WTC11 (cell line): ENCODE measurements at regions not wholly inside any gene's neighbourhood (a gene's known extent, or its start where the extent isn't known, plus 50 kb on each side); places are given as distances from the start of the nearest gene placed in this dataset.

Experiments
- ATAC-seq: fragments of 200-7000 bp; cut with Tn5 transposase; 2 replicates; pipeline ENCODE4 v1.10.0; 2021; ENCODE audit warnings: mild to moderate bottlenecking, moderate library complexity
- CTCF ChIA-PET: fragments of 300-600 bp; sonication (Branson Sonifier 250); formaldehyde crosslinking; loops from one replicate; lab custom pipeline; 2021; ENCODE audit warnings: antibody characterized with exemption; lab: Charles Lee
- POLR2A ChIA-PET: fragments of 350-600 bp; sonication (Branson Sonifier 250); formaldehyde crosslinking; loops from one replicate; lab custom pipeline; 2021; ENCODE audit warnings: antibody characterized with exemption; lab: Charles Lee
- DNase-seq: peaks from one replicate; pipeline ENCODE4 v3.0.0; 2021; ENCODE audit warnings: low spot score
- H3K27ac Mint-ChIP-seq: 2 replicates; pipeline ENCODE4 v1.8.0; 2021; ENCODE audit warnings: mixed read lengths
- H3K27me3 Mint-ChIP-seq: 2 replicates; pipeline ENCODE4 v1.8.0; 2021; ENCODE audit warnings: low read depth, mild to moderate bottlenecking, moderate library complexity, mixed read lengths
- H3K36me3 Mint-ChIP-seq: 2 replicates; pipeline ENCODE4 v1.8.0; 2021; ENCODE audit warnings: mixed read lengths
- H3K4me1 Mint-ChIP-seq: 2 replicates; pipeline ENCODE4 v1.8.0; 2022; ENCODE audit warnings: mixed read lengths
- H3K4me3 Mint-ChIP-seq: 2 replicates; pipeline ENCODE4 v1.8.0; 2021; ENCODE audit warnings: mild to moderate bottlenecking, moderate library complexity, mixed read lengths
- H3K9me3 Mint-ChIP-seq: 2 replicates; pipeline ENCODE4 v1.8.0; 2021; ENCODE audit warnings: mixed read lengths
- AR ChIP-seq: fragments of 250-450 bp; sonication (Bioruptor Pico); IDR thresholded peaks from 2 replicates; pipeline ENCODE4 v1.9.0; 2021; ENCODE audit warnings: mild to moderate bottlenecking
- CDX4 ChIP-seq: fragments of 250-450 bp; sonication (Bioruptor Pico); IDR thresholded peaks from 2 replicates; pipeline ENCODE4 v1.9.0; 2021; ENCODE audit warnings: moderate library complexity, mild to moderate bottlenecking, inconsistent platforms, borderline replicate concordance
- ESRRA ChIP-seq: sonication (generic); formaldehyde crosslinking; IDR thresholded peaks from 2 replicates; pipeline ENCODE4 v1.8.1; 2022; ENCODE audit warnings: mild to moderate bottlenecking, missing genetic modification reagents, borderline replicate concordance
- ETV6 ChIP-seq: sonication (generic); formaldehyde crosslinking; IDR thresholded peaks from 2 replicates; pipeline ENCODE4 v1.8.1; 2022; ENCODE audit warnings: mild to moderate bottlenecking, missing genetic modification reagents
- FOXJ3 ChIP-seq: sonication (generic); formaldehyde crosslinking; IDR thresholded peaks from 2 replicates; pipeline ENCODE4 v1.9.0; 2021; ENCODE audit warnings: missing genetic modification reagents, mild to moderate bottlenecking, borderline replicate concordance
- FOXP1 ChIP-seq: sonication (generic); formaldehyde crosslinking; IDR thresholded peaks from 2 replicates; pipeline ENCODE4 v1.8.0; 2022; ENCODE audit warnings: missing genetic modification reagents, mild to moderate bottlenecking, moderate library complexity, borderline replicate concordance
- IRF1 ChIP-seq: sonication (generic); formaldehyde crosslinking; IDR thresholded peaks from 2 replicates; pipeline ENCODE4 v1.8.0; 2023; ENCODE audit warnings: missing genetic modification reagents
- JAZF1 ChIP-seq: fragments of 250-450 bp; sonication (Bioruptor Pico); IDR thresholded peaks from 2 replicates; pipeline ENCODE4 v1.9.0; 2021; ENCODE audit warnings: moderate library complexity, mild to moderate bottlenecking, inconsistent platforms
- JUN ChIP-seq: sonication (generic); formaldehyde crosslinking; IDR thresholded peaks from 2 replicates; pipeline ENCODE4 v1.8.0; 2023; ENCODE audit warnings: mild to moderate bottlenecking, missing genetic modification reagents
- MAX ChIP-seq: sonication (generic); formaldehyde crosslinking; IDR thresholded peaks from 2 replicates; pipeline ENCODE4 v1.8.0; 2022; ENCODE audit warnings: mild to moderate bottlenecking, missing genetic modification reagents
- NR3C1 ChIP-seq: sonication (generic); formaldehyde crosslinking; conservative IDR thresholded peaks from 2 replicates; pipeline ENCODE4 v1.8.1; 2023; ENCODE audit warnings: low read depth, mild to moderate bottlenecking, missing genetic modification reagents
- OVOL2 ChIP-seq: fragments of 250-450 bp; sonication (Bioruptor Pico); IDR thresholded peaks from 2 replicates; pipeline ENCODE4 v1.9.0; 2021; ENCODE audit warnings: mild to moderate bottlenecking, borderline replicate concordance
- PRRX2 ChIP-seq: fragments of 250-450 bp; sonication (Bioruptor Pico); IDR thresholded peaks from 2 replicates; pipeline ENCODE4 v1.8.0; 2021; ENCODE audit warnings: mild to moderate bottlenecking
- RELA ChIP-seq: sonication (generic); formaldehyde crosslinking; IDR thresholded peaks from 2 replicates; pipeline ENCODE4 v1.8.1; 2022; ENCODE audit warnings: missing genetic modification reagents, mild to moderate bottlenecking, borderline replicate concordance
- SMAD3 ChIP-seq: sonication (generic); formaldehyde crosslinking; IDR thresholded peaks from 2 replicates; pipeline ENCODE4 v1.8.0; 2022; ENCODE audit warnings: missing genetic modification reagents, mild to moderate bottlenecking, borderline replicate concordance
- TP53 ChIP-seq: sonication (generic); formaldehyde crosslinking; IDR thresholded peaks from 2 replicates; pipeline ENCODE4 v1.8.1; 2023; ENCODE audit warnings: mild to moderate bottlenecking, missing genetic modification reagents
- ZNF138 ChIP-seq: sonication (generic); formaldehyde crosslinking; conservative IDR thresholded peaks from 2 replicates; pipeline ENCODE4 v1.8.1; 2022; ENCODE audit warnings: mild to moderate bottlenecking, moderate library complexity, missing genetic modification reagents
- ZNF423 ChIP-seq: fragments of 250-450 bp; sonication (Bioruptor Pico); IDR thresholded peaks from 2 replicates; pipeline ENCODE4 v2.1.2; 2022; ENCODE audit warnings: mild to moderate bottlenecking, moderate library complexity
- TF ChIP-seq, protein P1 (sequence below): fragments of 250-450 bp; sonication (Bioruptor Pico); IDR thresholded peaks from 2 replicates; pipeline ENCODE4 v1.9.0; 2021; ENCODE audit warnings: mild to moderate bottlenecking
- TF ChIP-seq, protein P2 (sequence below): fragments of 250-450 bp; sonication (Bioruptor Pico); conservative IDR thresholded peaks from 2 replicates; pipeline ENCODE4 v1.9.0; 2021; ENCODE audit warnings: mild to moderate bottlenecking
- TF ChIP-seq, protein P3 (sequence below): sonication (generic); formaldehyde crosslinking; IDR thresholded peaks from 2 replicates; pipeline ENCODE4 v1.8.1; 2023; ENCODE audit warnings: mild to moderate bottlenecking, moderate library complexity, missing genetic modification reagents
- TF ChIP-seq, protein P4 (sequence below): sonication (generic); formaldehyde crosslinking; IDR thresholded peaks from 2 replicates; pipeline ENCODE4 v1.8.0; 2023; ENCODE audit warnings: mild to moderate bottlenecking, missing genetic modification reagents
- TF ChIP-seq, protein P5 (sequence below): fragments of 250-450 bp; sonication (Bioruptor Pico); IDR thresholded peaks from 2 replicates; pipeline ENCODE4 v2.1.2; 2022; ENCODE audit warnings: mild to moderate bottlenecking, moderate library complexity

DNA sequence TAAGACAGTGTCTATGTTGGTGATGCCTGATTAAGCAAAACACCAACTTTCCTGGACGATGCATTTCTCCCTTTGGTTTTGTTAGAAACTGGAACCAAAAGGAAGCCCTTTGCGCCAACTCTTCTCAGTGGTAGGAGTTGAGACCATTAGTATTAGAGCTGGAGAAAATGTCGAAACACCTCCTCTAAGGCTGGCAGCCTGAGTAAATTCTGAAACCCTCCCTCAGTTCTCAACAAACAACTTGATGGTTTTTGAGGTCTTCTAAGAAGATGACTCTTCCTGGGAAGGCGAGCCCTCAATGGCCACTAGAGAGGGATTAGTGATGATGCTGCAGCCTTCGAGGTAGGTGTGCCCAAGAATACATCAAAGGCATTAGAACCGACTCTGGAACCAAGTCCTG is 78.4 kb upstream of the CCN6 start:
- H3K4me1 Mint-ChIP-seq = peaks cover 18% of the 10 kb centered on the region
- TF ChIP-seq NR3C1 (no peak), CDX4 (CRISPR knock-in tag) (no peak), SMAD3 (CRISPR knock-in tag) (no peak), ESRRA (CRISPR knock-in tag) (no peak), TP53 (no peak), ETV6 (CRISPR knock-in tag) (no peak), OVOL2 (CRISPR knock-in tag) (no peak), AR (CRISPR knock-in tag) (no peak), FOXP1 (CRISPR knock-in tag) (no peak), ZNF138 (CRISPR knock-in tag) (no peak), JAZF1 (CRISPR knock-in tag) (no peak), IRF1 (CRISPR knock-in tag) (no peak), RELA (CRISPR knock-in tag) (no peak), PRRX2 (CRISPR knock-in tag) (no peak), ZNF423 (CRISPR knock-in tag) (no peak), FOXJ3 (CRISPR knock-in tag) (no peak)
- TF ChIP-seq, protein P1, sequence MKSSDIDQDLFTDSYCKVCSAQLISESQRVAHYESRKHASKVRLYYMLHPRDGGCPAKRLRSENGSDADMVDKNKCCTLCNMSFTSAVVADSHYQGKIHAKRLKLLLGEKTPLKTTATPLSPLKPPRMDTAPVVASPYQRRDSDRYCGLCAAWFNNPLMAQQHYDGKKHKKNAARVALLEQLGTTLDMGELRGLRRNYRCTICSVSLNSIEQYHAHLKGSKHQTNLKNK (CRISPR knock-in tag) = no peak
- TF ChIP-seq, protein P2, sequence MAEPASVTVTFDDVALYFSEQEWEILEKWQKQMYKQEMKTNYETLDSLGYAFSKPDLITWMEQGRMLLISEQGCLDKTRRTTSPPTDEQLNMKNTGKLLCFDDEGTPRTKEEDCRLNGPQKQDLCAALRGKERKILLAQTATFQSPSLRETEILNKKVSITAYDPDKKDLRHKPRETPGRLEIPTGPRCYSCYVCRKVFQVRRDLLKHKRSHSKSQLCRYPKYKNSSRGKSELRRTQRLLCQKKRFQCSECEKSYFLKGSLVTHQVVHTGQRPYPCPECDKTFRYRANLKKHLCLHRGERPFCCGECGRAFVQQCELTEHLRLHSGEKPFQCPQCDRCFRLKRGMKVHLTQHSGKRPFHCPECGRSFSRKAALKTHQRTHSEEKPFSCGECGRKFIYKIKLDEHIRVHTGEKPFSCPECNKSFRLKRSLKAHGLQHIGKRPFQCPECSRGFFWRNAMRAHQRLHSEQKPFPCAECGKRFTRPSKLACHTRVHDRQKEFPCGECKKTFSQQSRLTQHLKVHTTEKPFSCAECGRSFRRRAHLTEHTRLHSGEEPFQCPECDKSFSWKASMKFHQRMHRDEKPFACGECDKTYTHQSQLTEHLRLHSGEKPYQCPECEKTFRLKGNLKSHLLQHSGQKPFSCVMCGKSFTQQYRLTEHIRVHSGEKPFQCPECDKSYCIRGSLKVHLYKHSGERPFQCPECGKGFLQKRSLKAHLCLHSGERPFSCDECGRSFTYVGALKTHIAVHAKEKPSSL (CRISPR knock-in tag) = no peak
- TF ChIP-seq, all 79 proteins: peak for 0
- peaks cover 18% of the 10 kb centered on the region for H3K27me3 Mint-ChIP-seq
- H3K4me3 Mint-ChIP-seq = no peak overlapping the region
- H3K36me3 Mint-ChIP-seq = no peaks in the 10 kb centered on the region
- DNase-seq (no peak), ATAC-seq (no peak)
- POLR2A ChIA-PET = interaction anchor here (0.5 kb wide), 1 partner anchor 985 kb away, joined by 5 read pairs; no protein-coding TSS in a partner anchor
- no peaks in the 10 kb centered on the region for H3K9me3 Mint-ChIP-seq
- CTCF ChIA-PET = no interaction called here
- H3K27ac Mint-ChIP-seq = no peak overlapping the region

GRCh38 chr6:111976139-111976538 is 77.8 kb upstream of the CCN6 start:
- DNase-seq (no peak), ATAC-seq (no peak)
- Mint-ChIP-seq H3K27ac (no peak overlapping the region), H3K36me3 (no peaks in the 10 kb centered on the region), H3K27me3 (peaks cover 18% of the 10 kb centered on the region), H3K4me3 (no peak overlapping the region), H3K9me3 (no peaks in the 10 kb centered on the region), H3K4me1 (peaks cover 11% of the 10 kb centered on the region)
- POLR2A ChIA-PET = no interaction called here
- CTCF ChIA-PET = no interaction called here
- no peak for TF ChIP-seq MAX (CRISPR knock-in tag)
- TF ChIP-seq, protein P3, sequence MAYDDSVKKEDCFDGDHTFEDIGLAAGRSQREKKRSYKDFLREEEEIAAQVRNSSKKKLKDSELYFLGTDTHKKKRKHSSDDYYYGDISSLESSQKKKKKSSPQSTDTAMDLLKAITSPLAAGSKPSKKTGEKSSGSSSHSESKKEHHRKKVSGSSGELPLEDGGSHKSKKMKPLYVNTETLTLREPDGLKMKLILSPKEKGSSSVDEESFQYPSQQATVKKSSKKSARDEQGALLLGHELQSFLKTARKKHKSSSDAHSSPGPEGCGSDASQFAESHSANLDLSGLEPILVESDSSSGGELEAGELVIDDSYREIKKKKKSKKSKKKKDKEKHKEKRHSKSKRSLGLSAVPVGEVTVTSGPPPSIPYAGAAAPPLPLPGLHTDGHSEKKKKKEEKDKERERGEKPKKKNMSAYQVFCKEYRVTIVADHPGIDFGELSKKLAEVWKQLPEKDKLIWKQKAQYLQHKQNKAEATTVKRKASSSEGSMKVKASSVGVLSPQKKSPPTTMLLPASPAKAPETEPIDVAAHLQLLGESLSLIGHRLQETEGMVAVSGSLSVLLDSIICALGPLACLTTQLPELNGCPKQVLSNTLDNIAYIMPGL (CRISPR knock-in tag) = no peak
- TF ChIP-seq, protein P4, sequence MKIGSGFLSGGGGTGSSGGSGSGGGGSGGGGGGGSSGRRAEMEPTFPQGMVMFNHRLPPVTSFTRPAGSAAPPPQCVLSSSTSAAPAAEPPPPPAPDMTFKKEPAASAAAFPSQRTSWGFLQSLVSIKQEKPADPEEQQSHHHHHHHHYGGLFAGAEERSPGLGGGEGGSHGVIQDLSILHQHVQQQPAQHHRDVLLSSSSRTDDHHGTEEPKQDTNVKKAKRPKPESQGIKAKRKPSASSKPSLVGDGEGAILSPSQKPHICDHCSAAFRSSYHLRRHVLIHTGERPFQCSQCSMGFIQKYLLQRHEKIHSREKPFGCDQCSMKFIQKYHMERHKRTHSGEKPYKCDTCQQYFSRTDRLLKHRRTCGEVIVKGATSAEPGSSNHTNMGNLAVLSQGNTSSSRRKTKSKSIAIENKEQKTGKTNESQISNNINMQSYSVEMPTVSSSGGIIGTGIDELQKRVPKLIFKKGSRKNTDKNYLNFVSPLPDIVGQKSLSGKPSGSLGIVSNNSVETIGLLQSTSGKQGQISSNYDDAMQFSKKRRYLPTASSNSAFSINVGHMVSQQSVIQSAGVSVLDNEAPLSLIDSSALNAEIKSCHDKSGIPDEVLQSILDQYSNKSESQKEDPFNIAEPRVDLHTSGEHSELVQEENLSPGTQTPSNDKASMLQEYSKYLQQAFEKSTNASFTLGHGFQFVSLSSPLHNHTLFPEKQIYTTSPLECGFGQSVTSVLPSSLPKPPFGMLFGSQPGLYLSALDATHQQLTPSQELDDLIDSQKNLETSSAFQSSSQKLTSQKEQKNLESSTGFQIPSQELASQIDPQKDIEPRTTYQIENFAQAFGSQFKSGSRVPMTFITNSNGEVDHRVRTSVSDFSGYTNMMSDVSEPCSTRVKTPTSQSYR = no peak
- no peak for TF ChIP-seq ZNF138 (CRISPR knock-in tag)
- no peak for TF ChIP-seq JUN (CRISPR knock-in tag)
- TF ChIP-seq, protein P5, sequence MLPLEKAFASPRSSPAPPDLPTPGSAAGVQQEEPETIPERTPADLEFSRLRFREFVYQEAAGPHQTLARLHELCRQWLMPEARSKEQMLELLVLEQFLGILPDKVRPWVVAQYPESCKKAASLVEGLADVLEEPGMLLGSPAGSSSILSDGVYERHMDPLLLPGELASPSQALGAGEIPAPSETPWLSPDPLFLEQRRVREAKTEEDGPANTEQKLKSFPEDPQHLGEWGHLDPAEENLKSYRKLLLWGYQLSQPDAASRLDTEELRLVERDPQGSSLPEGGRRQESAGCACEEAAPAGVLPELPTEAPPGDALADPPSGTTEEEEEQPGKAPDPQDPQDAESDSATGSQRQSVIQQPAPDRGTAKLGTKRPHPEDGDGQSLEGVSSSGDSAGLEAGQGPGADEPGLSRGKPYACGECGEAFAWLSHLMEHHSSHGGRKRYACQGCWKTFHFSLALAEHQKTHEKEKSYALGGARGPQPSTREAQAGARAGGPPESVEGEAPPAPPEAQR (CRISPR knock-in tag) = no peak
